GM12872 (cell line): ENCODE measurements at regions not wholly inside any gene's neighbourhood (a gene's known extent, or its start where the extent isn't known, plus 50 kb on each side); places are given as distances from the start of the nearest gene placed in this dataset.

Experiments
- CTCF ChIP-seq: IDR thresholded peaks from 3 replicates; pipeline ENCODE4 v1.5.1; 2011; ENCODE audit warnings: low read depth, mild to moderate bottlenecking, low read length, moderate library complexity; ENCODE audit not compliant: insufficient read depth

DNA sequence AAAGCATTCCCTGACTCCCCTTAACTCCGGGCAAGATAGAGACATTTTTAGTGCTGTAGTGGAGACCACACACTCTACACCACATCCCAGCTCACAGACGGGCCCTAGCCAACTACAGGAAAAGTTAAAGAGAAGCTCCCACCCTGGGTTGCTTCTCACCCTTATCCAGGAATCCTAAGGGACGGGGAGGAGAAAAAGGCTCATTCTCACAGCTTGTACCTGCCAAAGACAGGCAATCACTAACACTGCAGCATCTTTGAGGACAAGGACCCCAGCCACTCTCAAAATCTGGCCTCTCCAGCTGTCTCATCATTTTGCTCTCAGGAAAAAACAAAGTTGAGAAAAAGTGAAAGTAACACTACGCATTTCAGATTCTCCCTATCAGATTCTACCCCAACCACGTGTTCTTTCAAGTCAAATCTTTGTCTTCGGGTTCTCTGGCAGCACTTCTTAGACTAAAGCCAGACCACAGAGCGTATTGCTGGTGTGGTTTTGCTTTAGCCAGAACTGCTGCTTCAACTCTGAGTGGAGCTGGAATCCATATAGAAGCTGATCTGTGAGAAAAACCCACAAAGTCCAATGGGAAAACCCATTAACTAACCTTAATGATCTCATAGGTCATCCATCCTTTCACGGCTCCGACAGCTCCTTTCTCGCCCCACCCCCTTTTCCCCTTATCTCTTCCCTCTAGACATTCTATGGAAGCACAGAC, 605.9 kb upstream of the DIPK2B start:
- TF ChIP-seq CTCF, result no peak

GRCh38 chrX:45804276-45804675, 603.6 kb upstream of the DIPK2B start:
- no peak for TF ChIP-seq CTCF

- no peak for TF ChIP-seq CTCF
Observed at GRCh38 chrX:45803383-45803921, 602.8 kb upstream of the DIPK2B start.

DNA sequence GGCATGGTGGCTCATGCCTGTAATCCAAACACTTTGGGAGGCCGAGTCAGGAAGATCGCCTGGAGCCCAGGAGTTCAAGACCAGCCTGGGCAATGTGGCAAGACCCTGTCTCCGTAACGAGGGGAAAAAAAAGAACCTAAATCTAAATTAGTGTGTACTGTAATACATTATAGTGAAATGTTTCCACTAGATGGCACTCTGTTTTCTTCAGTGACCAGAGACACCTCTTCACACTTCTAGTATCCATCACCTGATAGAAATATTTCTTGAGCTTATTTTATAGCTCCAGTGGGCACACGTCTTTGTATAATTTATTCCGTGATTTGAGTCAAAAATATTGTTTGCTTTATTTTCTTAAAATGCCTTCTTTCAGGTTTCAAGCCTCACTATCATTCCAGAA, 600.9 kb upstream of the DIPK2B start:
- TF ChIP-seq CTCF, result peak; percentile 19; the same call in 1 of the 3 replicates

DNA sequence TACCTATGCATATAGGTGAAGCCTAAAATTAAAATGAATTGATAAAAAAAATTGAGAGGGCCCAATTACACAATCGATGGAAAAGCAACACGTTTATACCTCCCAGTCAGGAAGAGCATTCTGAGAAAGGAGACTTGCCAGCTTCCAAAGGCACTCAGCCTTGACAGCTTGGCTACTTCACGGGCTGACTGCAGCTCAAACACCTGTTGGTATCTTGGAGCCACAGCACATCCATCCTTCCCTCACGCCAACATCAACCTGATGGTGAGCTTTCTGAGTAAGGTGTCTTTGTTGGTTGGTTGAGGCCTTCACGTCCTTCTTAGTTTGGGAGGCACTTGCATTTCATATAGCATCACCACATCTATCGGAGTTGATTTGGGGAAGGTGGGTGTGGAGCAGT, 598.9 kb upstream of the DIPK2B start:
- TF ChIP-seq CTCF, result no peak

DNA sequence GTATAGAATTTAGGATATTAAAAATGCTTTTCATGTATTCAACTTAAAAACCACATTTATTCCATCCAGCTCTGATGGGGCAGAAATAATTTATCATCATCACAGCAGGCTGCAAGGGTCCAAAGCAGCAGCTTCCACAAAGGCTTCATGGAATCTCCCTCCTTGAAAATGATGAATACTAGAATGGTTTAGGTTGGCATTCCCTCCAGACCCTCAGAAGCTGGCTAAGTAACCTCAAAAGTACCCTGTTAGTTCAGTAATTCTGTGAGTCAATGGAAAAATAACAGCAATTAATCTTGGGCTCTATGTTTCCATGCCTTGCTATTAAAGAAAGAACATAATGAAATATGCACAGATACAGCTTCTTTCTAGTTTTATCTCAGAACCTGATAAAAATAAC, 594.9 kb upstream of the DIPK2B start:
- no peak for TF ChIP-seq CTCF

DNA sequence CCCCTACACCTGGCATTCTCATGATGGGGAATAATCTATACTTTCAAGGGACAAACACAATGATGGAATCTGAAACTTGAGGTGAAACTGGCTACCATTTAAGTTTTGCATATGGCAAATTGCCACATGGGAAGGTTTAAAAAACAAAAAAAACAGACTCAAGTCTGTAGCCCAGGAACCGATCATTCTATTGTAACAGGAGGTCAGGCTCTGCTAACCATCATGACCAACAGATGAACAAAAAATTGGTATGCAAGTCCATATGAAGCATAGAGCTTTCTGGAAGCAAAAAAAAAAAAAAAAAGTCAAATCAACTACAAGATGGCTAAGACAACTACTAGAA, 594.3 kb upstream of the DIPK2B start:
- no peak for TF ChIP-seq CTCF
